ENCODE measurements at regions not wholly inside any gene's neighbourhood (a gene's known extent, or its start where the extent isn't known, plus 50 kb on each side); places are given as distances from the start of the nearest gene placed in this dataset.
"Not testable (repeated sequence)": the region's sequence is repeated elsewhere in the genome, so short reads cannot be mapped to it uniquely, and the experiment has no call there.

GRCh38 chr6:9834233-9834632, 580.6 kb downstream of the TFAP2A start:
- no peak for DNase-seq (ENCODE audit: low spot score)

- DNase-seq (ENCODE audit: low spot score) = no peak
Measured at GRCh38 chr6:9831783-9832182, 583.1 kb downstream of the TFAP2A start.

- DNase-seq (ENCODE audit: low spot score) = no peak
Measured at GRCh38 chr6:9830808-9831207, 584.1 kb downstream of the TFAP2A start.

- DNase-seq (ENCODE audit: low spot score) = no peak
Measured at GRCh38 chr6:9825526-9825925, 589.3 kb downstream of the TFAP2A start.

GRCh38 chr6:9810727-9811126, 604.1 kb downstream of the TFAP2A start:
- DNase-seq (ENCODE audit: low spot score) = not testable (repeated sequence)

- no peak for DNase-seq (ENCODE audit: low spot score)
Measured at GRCh38 chr6:9810286-9810685, 604.6 kb downstream of the TFAP2A start.

- DNase-seq (ENCODE audit: low spot score) = no peak
Measured at GRCh38 chr6:9806195-9806594, 608.7 kb downstream of the TFAP2A start.

GRCh38 chr6:9801249-9801754, 613.6 kb downstream of the TFAP2A start:
- no peak for DNase-seq (ENCODE audit: low spot score)

- DNase-seq (ENCODE audit: low spot score) = no peak
Measured at GRCh38 chr6:9799582-9799981, 615.3 kb downstream of the TFAP2A start.

GRCh38 chr6:9796827-9797226, 618.0 kb downstream of the TFAP2A start:
- DNase-seq (ENCODE audit: low spot score) = no peak

GRCh38 chr6:9795880-9796279, 619.0 kb downstream of the TFAP2A start:
- DNase-seq (ENCODE audit: low spot score) = no peak

- no peak for DNase-seq (ENCODE audit: low spot score)
Measured at GRCh38 chr6:9789201-9789600, 625.7 kb downstream of the TFAP2A start.

- no peak for DNase-seq (ENCODE audit: low spot score)
Measured at GRCh38 chr6:9784786-9785185, 630.1 kb downstream of the TFAP2A start.

GRCh38 chr6:9783567-9783966, 631.3 kb downstream of the TFAP2A start:
- no peak for DNase-seq (ENCODE audit: low spot score)

GRCh38 chr6:9766240-9766915, 648.5 kb downstream of the TFAP2A start:
- no peak for DNase-seq (ENCODE audit: low spot score)

GRCh38 chr6:9761220-9761619, 653.7 kb downstream of the TFAP2A start:
- no peak for DNase-seq (ENCODE audit: low spot score)

- no peak for DNase-seq (ENCODE audit: low spot score)
Measured at GRCh38 chr6:9754515-9754914, 660.4 kb downstream of the TFAP2A start.

- DNase-seq (ENCODE audit: low spot score) = no peak
Measured at GRCh38 chr6:9745966-9746365, 668.9 kb downstream of the TFAP2A start.

GRCh38 chr6:9745476-9745875, 669.4 kb downstream of the TFAP2A start:
- DNase-seq (ENCODE audit: low spot score) = no peak

GRCh38 chr6:9744119-9744518, 670.8 kb downstream of the TFAP2A start:
- no peak for DNase-seq (ENCODE audit: low spot score)

GRCh38 chr6:9732056-9732455, 682.8 kb downstream of the TFAP2A start:
- no peak for DNase-seq (ENCODE audit: low spot score)

- not testable (repeated sequence) for DNase-seq (ENCODE audit: low spot score)
Measured at GRCh38 chr6:9725776-9726175, 689.1 kb downstream of the TFAP2A start.

- no peak for DNase-seq (ENCODE audit: low spot score)
Measured at GRCh38 chr6:9717568-9717967, 697.3 kb downstream of the TFAP2A start.

- DNase-seq (ENCODE audit: low spot score) = no peak
Measured at GRCh38 chr6:9711365-9711764, 703.5 kb downstream of the TFAP2A start.
